Fibroblast of skin of back (primary cell): ENCODE measurements at regions not wholly inside any gene's neighbourhood (a gene's known extent, or its start where the extent isn't known, plus 50 kb on each side); places are given as distances from the start of the nearest gene placed in this dataset.

Source experiments
- DNase-seq: peaks from one replicate; pipeline ENCODE4 v3.0.0-alpha.2; 2013

- DNase-seq = peak; percentile 52
These were observed 85.5 kb upstream of the PMEPA1 start for GRCh38 chr20:57795342-57795697.

- peak; percentile 48 for DNase-seq
These were observed 85.0 kb upstream of the PMEPA1 start for GRCh38 chr20:57794600-57795341.

GRCh38 chr20:57794036-57794435 lies 84.2 kb upstream of the PMEPA1 start:
- DNase-seq = no peak

GRCh38 chr20:57793421-57793820 lies 83.6 kb upstream of the PMEPA1 start:
- no peak for DNase-seq

GRCh38 chr20:57792386-57793080 lies 82.7 kb upstream of the PMEPA1 start:
- no peak for DNase-seq

- DNase-seq = peak; percentile 53
These were observed 82.2 kb upstream of the PMEPA1 start for GRCh38 chr20:57791966-57792365.

GRCh38 chr20:57791178-57791962 lies 81.6 kb upstream of the PMEPA1 start:
- DNase-seq = no peak

GRCh38 chr20:57790176-57790575 lies 80.4 kb upstream of the PMEPA1 start:
- no peak for DNase-seq

- no peak for DNase-seq
These were observed 79.3 kb upstream of the PMEPA1 start for GRCh38 chr20:57788936-57789613.

GRCh38 chr20:57787990-57788781 lies 78.4 kb upstream of the PMEPA1 start:
- no peak for DNase-seq

- DNase-seq = no peak
These were observed 77.6 kb upstream of the PMEPA1 start for GRCh38 chr20:57787151-57787989.

GRCh38 chr20:57786304-57786932 lies 76.6 kb upstream of the PMEPA1 start:
- DNase-seq = no peak

GRCh38 chr20:57785720-57786119 lies 75.9 kb upstream of the PMEPA1 start:
- no peak for DNase-seq

GRCh38 chr20:57785061-57785460 lies 75.2 kb upstream of the PMEPA1 start:
- no peak for DNase-seq

- DNase-seq = no peak
These were observed 74.4 kb upstream of the PMEPA1 start for GRCh38 chr20:57783956-57784837.

GRCh38 chr20:57783196-57783595 lies 73.4 kb upstream of the PMEPA1 start:
- DNase-seq = no peak

- no peak for DNase-seq
These were observed 72.8 kb upstream of the PMEPA1 start for GRCh38 chr20:57782631-57783041.

GRCh38 chr20:57781901-57782300 lies 72.1 kb upstream of the PMEPA1 start:
- no peak for DNase-seq

GRCh38 chr20:57780906-57781305 lies 71.1 kb upstream of the PMEPA1 start:
- no peak for DNase-seq

GRCh38 chr20:57780398-57780797 lies 70.6 kb upstream of the PMEPA1 start:
- DNase-seq = no peak
